NT2/D1 (cell line): ENCODE measurements at regions not wholly inside any gene's neighbourhood (a gene's known extent, or its start where the extent isn't known, plus 50 kb on each side); places are given as distances from the start of the nearest gene placed in this dataset.

Experiments
- DNase-seq: peaks from one replicate; pipeline ENCODE4 v3.0.0-alpha.2; 2011; ENCODE audit warnings: low read depth, low spot score
- H3K27me3 ChIP-seq: 2 replicates; pipeline ENCODE4 v1.6.0; 2011; ENCODE audit warnings: mild to moderate bottlenecking; ENCODE audit not compliant: insufficient read length, insufficient read depth
- H3K36me3 ChIP-seq: 2 replicates; pipeline ENCODE4 v1.6.1; 2011; ENCODE audit warnings: mild to moderate bottlenecking, low read length, mixed read lengths; ENCODE audit not compliant: insufficient read depth, insufficient read length
- H3K4me1 ChIP-seq: 2 replicates; pipeline ENCODE4 v1.5.1; 2011; ENCODE audit not compliant: insufficient read depth, insufficient read length
- H3K4me3 ChIP-seq: 2 replicates; pipeline ENCODE4 v1.5.1; 2011; ENCODE audit warnings: low read depth; ENCODE audit not compliant: insufficient read length
- H3K9ac ChIP-seq: 2 replicates; pipeline ENCODE4 v1.6.0; 2011; ENCODE audit warnings: low read depth; ENCODE audit not compliant: insufficient read length
- H3K9me3 ChIP-seq: 2 replicates; pipeline ENCODE4 v1.5.1; 2011; ENCODE audit warnings: mild to moderate bottlenecking, low read length; ENCODE audit not compliant: insufficient read depth
- SUZ12 ChIP-seq: IDR thresholded peaks from 2 replicates; pipeline ENCODE4 v1.6.1; 2011; ENCODE audit not compliant: insufficient read length, insufficient read depth; ENCODE audit errors: extremely low read depth
- YY1 ChIP-seq: IDR thresholded peaks from 2 replicates; pipeline ENCODE4 v1.6.1; 2011; ENCODE audit not compliant: insufficient read length, insufficient read depth
- ZNF274 ChIP-seq: IDR thresholded peaks from 2 replicates; pipeline ENCODE4 v1.6.1; 2011; ENCODE audit warnings: mild to moderate bottlenecking, low read depth, low read length

DNA sequence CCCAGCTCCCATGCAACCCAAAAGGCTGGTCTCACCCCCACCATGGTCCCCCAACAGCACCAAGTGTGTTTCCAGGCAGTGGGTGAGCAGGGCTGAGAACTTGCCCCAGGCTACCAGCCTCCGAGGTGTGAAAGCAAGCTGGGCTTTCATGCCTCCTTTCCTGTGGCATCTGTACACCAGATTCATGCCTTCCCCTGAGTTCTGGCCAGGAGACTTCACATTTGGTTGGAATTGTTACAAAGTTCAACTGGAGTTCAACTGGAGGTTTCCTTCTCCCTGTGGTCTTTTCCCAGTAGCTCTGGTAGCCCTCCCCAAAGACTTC is 77.6 kb upstream of the RAB40AL start:
- no peak for TF ChIP-seq SUZ12
- TF ChIP-seq YY1 = no peak
- no peak for TF ChIP-seq ZNF274
- H3K4me3 ChIP-seq = no peak overlapping the region
- DNase-seq = no peak
- no peaks in the 10 kb centered on the region for H3K4me1 ChIP-seq
- H3K9me3 ChIP-seq = no peaks in the 10 kb centered on the region
- no peak overlapping the region for H3K9ac ChIP-seq
- H3K36me3 ChIP-seq = peaks cover 4% of the 10 kb centered on the region
- no peaks in the 10 kb centered on the region for H3K27me3 ChIP-seq

DNA sequence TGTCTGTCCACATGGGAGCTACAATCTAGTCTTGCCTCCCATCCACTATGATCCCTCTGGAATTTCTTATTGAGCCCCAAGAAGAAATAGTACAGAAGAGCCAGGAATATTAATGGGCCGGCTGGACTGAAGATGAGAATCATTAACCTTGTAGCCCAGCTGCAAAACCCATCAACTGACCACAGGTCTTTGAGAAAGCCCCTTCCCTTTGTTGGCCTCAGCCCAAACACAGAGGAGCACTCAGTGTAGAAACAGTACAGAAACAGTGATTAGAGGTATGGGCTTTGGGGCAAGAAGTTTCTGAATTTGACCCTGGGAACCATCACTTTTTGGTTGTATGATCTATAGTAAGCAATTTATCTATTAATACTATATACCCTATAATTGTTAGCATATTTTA is 76.8 kb upstream of the RAB40AL start:
- H3K4me3 ChIP-seq = no peak overlapping the region

GRCh38 chrX:102863735-102864134 is 73.3 kb upstream of the RAB40AL start:
- Histone ChIP-seq H3K36me3 (peaks cover 19% of the 10 kb centered on the region), H3K4me3 (no peak overlapping the region), H3K4me1 (no peaks in the 10 kb centered on the region), H3K9me3 (no peaks in the 10 kb centered on the region), H3K9ac (no peak overlapping the region), H3K27me3 (no peaks in the 10 kb centered on the region)
- TF ChIP-seq YY1 (no peak), ZNF274 (no peak), SUZ12 (no peak)
- DNase-seq = peak; percentile 64

More for the DNA sequence above, 76.8 kb upstream of the RAB40AL start:
- DNase-seq = no peak
- no peaks in the 10 kb centered on the region for H3K4me1 ChIP-seq
- no peak overlapping the region for H3K9ac ChIP-seq
- no peaks in the 10 kb centered on the region for H3K9me3 ChIP-seq
- TF ChIP-seq ZNF274 = no peak
- no peak for TF ChIP-seq YY1
- peaks cover 8% of the 10 kb centered on the region for H3K36me3 ChIP-seq
- H3K27me3 ChIP-seq = no peaks in the 10 kb centered on the region

GRCh38 chrX:102866981-102867656 is 70.0 kb upstream of the RAB40AL start:
- Histone ChIP-seq H3K36me3 (peaks cover 14% of the 10 kb centered on the region), H3K9ac (no peak overlapping the region), H3K27me3 (no peaks in the 10 kb centered on the region), H3K9me3 (no peaks in the 10 kb centered on the region), H3K4me3 (no peak overlapping the region), H3K4me1 (no peaks in the 10 kb centered on the region)
- DNase-seq = no peak
- TF ChIP-seq SUZ12 (no peak), ZNF274 (no peak), YY1 (no peak)

GRCh38 chrX:102883491-102883890 is 53.6 kb upstream of the RAB40AL start:
- no peaks in the 10 kb centered on the region for H3K9me3 ChIP-seq
- no peak for DNase-seq
- TF ChIP-seq SUZ12 (no peak), YY1 (no peak), ZNF274 (no peak)
- no peak overlapping the region for H3K4me3 ChIP-seq
- no peak overlapping the region for H3K9ac ChIP-seq
- H3K27me3 ChIP-seq = no peaks in the 10 kb centered on the region
- H3K4me1 ChIP-seq = no peaks in the 10 kb centered on the region
- H3K36me3 ChIP-seq = peaks cover 21% of the 10 kb centered on the region
